Thyroid gland (tissue), 4 donors: ENCODE measurements at regions not wholly inside any gene's neighbourhood (a gene's known extent, or its start where the extent isn't known, plus 50 kb on each side); places are given as distances from the start of the nearest gene placed in this dataset.

Source experiments
- DNase-seq, 2 donors: peaks; one replicate each; pipeline ENCODE4 v3.0.0-alpha.2; 2019
- H3K27ac ChIP-seq, 3 donors: fragments of 200-600 bp; sonication (generic); 1 replicate in 2 of 3; 2 replicates in 1 of 3; pipeline ENCODE4 v1.5.1; 2016 to 2019; ENCODE audit warnings: mild to moderate bottlenecking in 1 of 3, moderate library complexity in 1 of 3
- H3K27me3 ChIP-seq: fragments of 200-600 bp; sonication (generic); one replicate; pipeline ENCODE4 v1.5.1; 2019
- H3K36me3 ChIP-seq, 2 donors: fragments of 200-600 bp; sonication (generic); one replicate each; pipeline ENCODE4 v1.5.1; 2016 to 2019
- H3K4me1 ChIP-seq, 2 donors: fragments of 200-600 bp; sonication (generic); one replicate each; pipeline ENCODE4 v1.5.1; 2017 to 2019
- H3K4me3 ChIP-seq, 3 donors: fragments of 200-600 bp; sonication (generic); replicated peaks in 1 of 3; 1 replicate in 2 of 3; 2 replicates in 1 of 3; pipeline ENCODE4 v1.5.1; 2016; ENCODE audit warnings: mild to moderate bottlenecking in 1 of 3
- H3K9me3 ChIP-seq: fragments of 200-600 bp; sonication (generic); one replicate; pipeline ENCODE4 v1.5.1; 2017
- POLR2A ChIP-seq, 2 donors: fragments of 450-650 bp; IDR thresholded peaks; one replicate each; pipeline ENCODE4 v1.6.1; 2017; ENCODE audit warnings: antibody characterized with exemption in 2 of 2, mild to moderate bottlenecking in 2 of 2, moderate library complexity in 1 of 2
- WGBS, 2 donors: methylation state at CpG; one replicate each; pipeline ENCODE4 v1.1.5; 2017; 5-methylcytosine and 5-hydroxymethylcytosine counted together
- intact Hi-C: fragments of 100-400 bp; cut with DNase I; formaldehyde crosslinking; loops from one replicate; pipeline ENCODE4 v1.15.1; 2023
- TF ChIP-seq, protein P1 (sequence below), 6 experiments: fragments of 200-600 bp in 3 of 6; fragments of 450-650 bp in 3 of 6; sonication (generic) in 3 of 6; IDR thresholded peaks; one replicate each; pipeline ENCODE4 v1.5.1; 2016 to 2019; ENCODE audit warnings: antibody characterized with exemption in 6 of 6, mild to moderate bottlenecking in 2 of 6, inconsistent platforms in 1 of 6, moderate library complexity in 1 of 6

DNA sequence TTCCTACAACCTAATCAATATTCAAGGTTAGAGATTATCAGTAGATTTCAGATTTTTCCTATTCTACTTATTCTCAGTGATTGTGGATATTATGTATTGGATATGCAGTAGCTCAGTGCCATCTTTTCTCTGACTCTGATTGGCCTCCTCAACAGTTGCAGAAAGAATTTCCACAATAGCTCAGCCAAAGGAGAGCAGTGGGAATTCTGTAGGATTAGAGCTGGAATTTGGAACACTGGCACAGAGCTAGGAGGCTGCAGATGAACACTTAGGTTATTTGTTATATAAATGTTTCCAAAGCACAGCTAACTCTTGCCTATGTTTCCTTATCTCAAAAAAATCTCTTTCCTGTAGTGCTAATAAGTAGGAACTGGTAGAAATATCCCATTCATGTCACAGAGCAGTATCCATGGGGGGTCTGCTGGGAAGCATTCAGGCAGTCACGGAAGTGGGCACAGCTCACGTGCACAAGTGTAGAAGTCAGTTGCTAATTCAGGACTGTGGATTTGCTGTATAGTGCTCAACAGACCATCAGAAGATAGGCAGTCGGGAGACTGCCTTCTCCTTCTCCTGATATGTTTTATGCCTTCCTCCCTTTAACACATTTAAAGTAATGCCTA lies 116.2 kb upstream of the TMEM260 start:
- Histone ChIP-seq H3K36me3 (no peaks in the 10 kb centered on the region), H3K27me3 (no peaks in the 10 kb centered on the region), H3K9me3 (no peaks in the 10 kb centered on the region), H3K4me1 (no peaks in the 10 kb centered on the region), H3K4me3 (no peak overlapping the region), H3K27ac (no peak overlapping the region)
- 55 to 67% methylated on average over 3 of the region's 3 CpGs for WGBS, 2 donors
- no peak for DNase-seq
- TF ChIP-seq, protein P1, sequence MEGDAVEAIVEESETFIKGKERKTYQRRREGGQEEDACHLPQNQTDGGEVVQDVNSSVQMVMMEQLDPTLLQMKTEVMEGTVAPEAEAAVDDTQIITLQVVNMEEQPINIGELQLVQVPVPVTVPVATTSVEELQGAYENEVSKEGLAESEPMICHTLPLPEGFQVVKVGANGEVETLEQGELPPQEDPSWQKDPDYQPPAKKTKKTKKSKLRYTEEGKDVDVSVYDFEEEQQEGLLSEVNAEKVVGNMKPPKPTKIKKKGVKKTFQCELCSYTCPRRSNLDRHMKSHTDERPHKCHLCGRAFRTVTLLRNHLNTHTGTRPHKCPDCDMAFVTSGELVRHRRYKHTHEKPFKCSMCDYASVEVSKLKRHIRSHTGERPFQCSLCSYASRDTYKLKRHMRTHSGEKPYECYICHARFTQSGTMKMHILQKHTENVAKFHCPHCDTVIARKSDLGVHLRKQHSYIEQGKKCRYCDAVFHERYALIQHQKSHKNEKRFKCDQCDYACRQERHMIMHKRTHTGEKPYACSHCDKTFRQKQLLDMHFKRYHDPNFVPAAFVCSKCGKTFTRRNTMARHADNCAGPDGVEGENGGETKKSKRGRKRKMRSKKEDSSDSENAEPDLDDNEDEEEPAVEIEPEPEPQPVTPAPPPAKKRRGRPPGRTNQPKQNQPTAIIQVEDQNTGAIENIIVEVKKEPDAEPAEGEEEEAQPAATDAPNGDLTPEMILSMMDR (IDR thresholded peaks at IDR 0.05) = no peak
- TF ChIP-seq POLR2A (IDR thresholded peaks at IDR 0.05) = no peak
- intact Hi-C loops = no loop called here

DNA sequence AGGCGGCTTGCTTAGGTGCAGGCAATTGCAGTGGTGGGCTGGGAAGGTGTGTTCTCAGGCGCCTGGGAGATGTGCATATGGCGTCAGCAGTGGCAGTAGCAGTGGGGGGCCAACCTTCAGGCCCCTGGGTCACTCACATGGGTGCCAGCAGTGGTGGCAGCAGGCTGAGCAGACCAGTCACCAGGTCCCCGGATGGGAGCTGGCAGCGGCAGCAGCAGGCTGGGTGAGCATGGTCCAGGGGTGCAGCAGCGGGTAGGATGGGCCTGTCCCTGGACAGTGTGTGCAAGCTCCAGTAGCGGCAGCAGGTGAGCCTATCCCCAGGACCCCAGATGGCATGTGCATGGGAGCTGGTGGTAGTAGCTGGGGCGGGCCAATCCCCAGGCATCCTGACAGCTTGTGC lies 108.5 kb upstream of the TMEM260 start:
- intact Hi-C loops = loop anchor here (10.0 kb wide), 2 partner anchors 766 to 1036 kb away; no protein-coding TSS in a partner anchor
- Histone ChIP-seq H3K27ac (no peak overlapping the region), H3K9me3 (no peaks in the 10 kb centered on the region), H3K4me3 (no peak overlapping the region), H3K4me1 (no peaks in the 10 kb centered on the region), H3K36me3 (no peaks in the 10 kb centered on the region), H3K27me3 (no peaks in the 10 kb centered on the region)
- DNase-seq = no peak
- 92 to 96% methylated on average over 3 to 7 of the region's 8 CpGs for WGBS, 2 donors
- TF ChIP-seq POLR2A (IDR thresholded peaks at IDR 0.05) = no peak
- TF ChIP-seq, protein P1 (IDR thresholded peaks at IDR 0.05) = no peak

DNA sequence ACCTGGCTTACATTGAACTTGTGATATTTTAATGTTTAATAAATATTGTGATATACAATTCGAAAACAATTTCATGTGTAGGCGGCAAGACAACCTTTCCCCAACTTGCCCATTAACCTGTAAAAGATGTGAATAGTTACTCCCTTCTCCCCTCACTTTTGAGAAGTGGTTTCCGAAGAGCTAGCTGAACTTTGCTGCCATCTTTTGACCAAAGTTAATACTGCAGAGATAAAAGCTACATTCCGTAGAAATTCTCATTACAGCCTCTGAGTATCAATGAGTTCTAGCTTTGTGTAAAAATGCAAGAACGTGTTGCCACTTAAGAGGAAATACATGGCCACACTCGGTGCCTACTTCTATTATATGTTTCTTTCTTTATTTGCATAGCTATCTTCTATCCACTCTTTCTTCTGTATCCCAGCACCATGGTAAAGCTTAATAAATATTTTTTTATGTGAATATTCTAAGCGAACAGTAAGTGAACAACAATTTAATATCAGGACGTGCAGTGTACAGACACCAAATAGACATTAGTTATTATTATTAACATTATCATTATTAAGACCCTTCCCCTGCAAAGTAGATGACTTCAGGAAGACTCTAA lies 105.1 kb upstream of the TMEM260 start:
- Histone ChIP-seq H3K27ac (no peak overlapping the region), H3K27me3 (no peaks in the 10 kb centered on the region), H3K36me3 (no peaks in the 10 kb centered on the region), H3K9me3 (no peaks in the 10 kb centered on the region), H3K4me3 (no peak overlapping the region), H3K4me1 (no peaks in the 10 kb centered on the region)
- no peak for DNase-seq
- intact Hi-C loops = loop anchor here (10.0 kb wide), 2 partner anchors 770 to 1040 kb away; no protein-coding TSS in a partner anchor
- TF ChIP-seq, protein P1 (IDR thresholded peaks at IDR 0.05) = peak; percentile 48 to 82 (median 67)
- TF ChIP-seq POLR2A (IDR thresholded peaks at IDR 0.05) = no peak
- 15 to 16% methylated on average over 8 of the region's 8 CpGs for WGBS, 2 donors

DNA sequence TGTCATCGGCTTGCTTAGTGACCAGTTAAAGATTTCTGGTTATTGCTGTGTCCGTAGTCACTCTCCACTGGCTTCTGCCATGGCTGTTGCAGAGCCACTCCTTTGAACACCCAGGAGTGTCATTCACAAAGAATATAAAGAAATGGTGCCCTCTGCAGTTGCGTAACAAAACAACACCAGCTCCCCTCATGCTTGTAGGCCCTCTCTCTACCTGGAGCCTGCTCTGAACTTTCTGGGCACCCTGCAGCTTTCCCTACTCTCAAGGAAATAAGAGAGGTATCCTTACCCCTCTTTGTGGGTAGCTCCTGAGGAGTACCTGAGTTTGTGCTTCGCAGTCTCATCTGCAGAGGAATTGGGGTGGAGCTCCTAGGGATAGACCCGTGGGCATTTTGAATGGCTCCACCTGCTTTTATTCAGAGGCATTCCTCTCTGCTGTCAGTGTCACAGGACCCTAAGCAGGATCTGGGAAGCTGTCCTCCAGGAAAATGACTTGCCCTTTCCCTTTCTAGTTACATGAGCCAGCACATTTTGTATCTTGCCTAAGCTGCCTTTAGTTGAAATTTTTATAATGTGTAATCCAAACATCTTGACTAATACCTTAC lies 97.2 kb upstream of the TMEM260 start:
- Histone ChIP-seq H3K9me3 (no peaks in the 10 kb centered on the region), H3K27ac (no peak overlapping the region), H3K27me3 (no peaks in the 10 kb centered on the region), H3K36me3 (no peaks in the 10 kb centered on the region), H3K4me3 (no peak overlapping the region), H3K4me1 (no peaks in the 10 kb centered on the region)
- intact Hi-C loops = no loop called here
- TF ChIP-seq POLR2A (IDR thresholded peaks at IDR 0.05) = no peak
- TF ChIP-seq, protein P1 (IDR thresholded peaks at IDR 0.05) = no peak
- no peak for DNase-seq
- 58 to 59% methylated on average over 5 of the region's 5 CpGs for WGBS, 2 donors

DNA sequence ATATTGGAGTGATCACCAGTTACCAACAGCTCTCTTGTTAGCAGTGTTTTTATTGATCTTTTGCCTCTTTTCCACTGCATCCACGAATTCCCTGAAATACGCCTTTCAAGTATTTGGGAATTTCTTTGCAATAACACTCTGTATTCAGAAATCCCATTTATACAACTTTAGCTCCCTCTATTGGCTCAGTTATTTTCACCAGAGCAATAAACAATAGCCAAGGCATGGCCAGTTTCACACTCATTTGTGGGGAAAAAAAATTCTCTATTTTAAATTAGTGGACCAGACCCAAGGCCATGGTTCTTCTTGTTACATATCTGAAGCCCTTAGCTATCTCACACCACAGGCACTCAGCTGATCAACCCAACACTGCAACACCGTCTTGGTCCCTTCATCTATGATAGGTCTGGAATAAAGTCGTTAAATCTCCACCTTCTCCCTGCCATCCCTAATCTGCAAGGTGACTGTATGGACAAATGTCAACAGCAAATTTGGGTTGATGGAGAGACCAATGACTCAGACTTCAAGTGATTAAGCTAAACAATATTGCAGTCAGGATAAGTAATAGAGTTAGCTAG lies 92.4 kb upstream of the TMEM260 start:
- intact Hi-C loops = loop anchor here (5.0 kb wide), 1 partner anchor 830 kb away; no protein-coding TSS in a partner anchor
- WGBS, 2 donors = 64 to 68% methylated on average over 4 of the region's 4 CpGs
- Histone ChIP-seq H3K4me3 (no peak overlapping the region), H3K27me3 (no peaks in the 10 kb centered on the region), H3K4me1 (no peaks in the 10 kb centered on the region), H3K27ac (no peak overlapping the region), H3K36me3 (no peaks in the 10 kb centered on the region), H3K9me3 (no peaks in the 10 kb centered on the region)
- TF ChIP-seq, protein P1 (IDR thresholded peaks at IDR 0.05) = peak in 2 of 6 experiments; percentile 23 to 26
- TF ChIP-seq POLR2A (IDR thresholded peaks at IDR 0.05) = no peak
- no peak for DNase-seq
